ENCODE measurements at regions not wholly inside any gene's neighbourhood (a gene's known extent, or its start where the extent isn't known, plus 50 kb on each side); places are given as distances from the start of the nearest gene placed in this dataset.
"Not testable (repeated sequence)": the region's sequence is repeated elsewhere in the genome, so short reads cannot be mapped to it uniquely, and the experiment has no call there.

GRCh38 chr2:136327162-136327852 is 209.4 kb upstream of the CXCR4 start:
- DNase-seq (ENCODE audit: low spot score), result no peak

- DNase-seq (ENCODE audit: low spot score), result no peak
Measured at GRCh38 chr2:136325844-136326331, 207.9 kb upstream of the CXCR4 start.

- no peak for DNase-seq (ENCODE audit: low spot score)
Measured at GRCh38 chr2:136324966-136325365, 207.0 kb upstream of the CXCR4 start.

DNA sequence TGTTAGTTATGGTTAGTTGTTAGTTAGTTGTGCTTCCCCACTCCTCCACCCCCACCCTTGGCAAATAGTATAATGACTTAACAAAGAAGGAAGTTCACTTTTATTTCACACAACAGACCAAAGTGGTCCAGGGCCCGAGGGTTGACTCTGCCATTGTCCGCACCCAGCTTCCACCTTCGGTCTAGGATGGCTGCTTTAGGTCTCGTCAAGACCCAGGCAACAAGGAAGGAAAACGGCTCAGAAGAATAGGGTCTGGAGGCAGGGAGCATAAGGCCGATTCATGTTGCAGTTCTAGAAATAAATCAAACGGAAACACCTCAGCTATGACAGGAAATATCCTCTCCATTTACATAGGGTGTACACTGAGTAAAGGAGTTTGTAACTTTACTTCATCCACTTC is 206.0 kb upstream of the CXCR4 start:
- DNase-seq (ENCODE audit: low spot score), result no peak

DNA sequence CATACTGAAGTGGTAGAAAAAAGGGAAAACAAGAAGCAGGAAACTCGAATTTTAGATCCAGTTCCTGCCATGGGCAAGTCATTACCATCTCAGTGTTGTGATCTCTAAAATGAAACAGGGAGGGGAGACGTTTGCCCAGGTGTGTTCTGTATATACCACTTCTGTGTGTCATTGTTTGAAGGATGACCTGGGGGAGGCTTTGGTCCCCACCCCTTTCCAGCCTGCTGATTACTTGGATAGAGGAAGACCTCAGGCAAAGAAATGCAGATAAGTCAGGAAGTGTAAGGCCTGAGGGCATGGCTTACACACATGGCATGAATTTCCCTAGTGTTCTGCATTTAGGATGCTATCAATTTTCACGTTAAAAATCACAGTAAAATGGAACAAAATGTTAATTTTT is 205.2 kb upstream of the CXCR4 start:
- no peak for DNase-seq (ENCODE audit: low spot score)

GRCh38 chr2:136322428-136322827 is 204.5 kb upstream of the CXCR4 start:
- no peak for DNase-seq (ENCODE audit: low spot score)

GRCh38 chr2:136319651-136320050 is 201.7 kb upstream of the CXCR4 start:
- no peak for DNase-seq (ENCODE audit: low spot score)

DNA sequence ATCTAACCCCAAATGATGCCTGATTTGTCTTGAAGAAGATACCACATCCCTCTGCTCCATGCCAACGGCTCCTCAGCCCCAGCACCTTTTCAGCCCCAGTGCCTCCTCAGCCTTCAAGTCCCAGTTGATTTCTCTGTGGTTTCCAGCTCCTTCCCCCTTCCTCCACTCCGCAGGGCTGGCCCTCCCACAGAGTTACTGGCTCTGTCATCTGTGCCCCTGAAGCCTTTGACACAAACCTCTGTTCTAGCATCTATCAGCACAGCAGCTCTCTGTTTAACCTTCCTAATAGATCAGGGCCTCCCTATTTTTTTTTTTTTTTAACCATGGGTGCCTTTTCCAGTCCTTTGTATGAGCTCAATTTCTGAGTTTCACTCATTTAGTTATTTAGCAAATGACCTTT is 201.3 kb upstream of the CXCR4 start:
- DNase-seq (ENCODE audit: low spot score), result no peak

DNA sequence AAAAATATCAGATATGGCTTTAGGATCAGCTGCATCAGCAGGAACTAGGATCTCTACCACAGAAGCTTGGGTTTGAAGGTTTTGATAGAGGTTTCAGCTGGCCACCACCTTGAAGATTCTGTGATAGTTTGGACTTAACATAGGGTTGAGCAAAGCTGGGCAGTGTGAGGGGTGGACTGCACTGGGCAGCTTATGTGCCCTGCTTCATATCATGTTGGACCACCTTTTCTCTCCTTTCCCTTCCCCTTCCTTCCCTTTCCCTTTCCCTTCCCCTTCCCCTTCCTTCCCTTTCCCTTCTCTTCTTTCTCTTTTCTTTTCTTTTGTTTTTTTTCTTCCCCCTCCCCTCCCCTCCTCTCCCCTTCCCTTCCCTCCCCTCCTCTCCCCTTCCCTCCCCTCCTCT is 196.3 kb upstream of the CXCR4 start:
- DNase-seq (ENCODE audit: low spot score), result no peak

GRCh38 chr2:136312568-136312967 is 194.6 kb upstream of the CXCR4 start:
- DNase-seq (ENCODE audit: low spot score), result not testable (repeated sequence)

DNA sequence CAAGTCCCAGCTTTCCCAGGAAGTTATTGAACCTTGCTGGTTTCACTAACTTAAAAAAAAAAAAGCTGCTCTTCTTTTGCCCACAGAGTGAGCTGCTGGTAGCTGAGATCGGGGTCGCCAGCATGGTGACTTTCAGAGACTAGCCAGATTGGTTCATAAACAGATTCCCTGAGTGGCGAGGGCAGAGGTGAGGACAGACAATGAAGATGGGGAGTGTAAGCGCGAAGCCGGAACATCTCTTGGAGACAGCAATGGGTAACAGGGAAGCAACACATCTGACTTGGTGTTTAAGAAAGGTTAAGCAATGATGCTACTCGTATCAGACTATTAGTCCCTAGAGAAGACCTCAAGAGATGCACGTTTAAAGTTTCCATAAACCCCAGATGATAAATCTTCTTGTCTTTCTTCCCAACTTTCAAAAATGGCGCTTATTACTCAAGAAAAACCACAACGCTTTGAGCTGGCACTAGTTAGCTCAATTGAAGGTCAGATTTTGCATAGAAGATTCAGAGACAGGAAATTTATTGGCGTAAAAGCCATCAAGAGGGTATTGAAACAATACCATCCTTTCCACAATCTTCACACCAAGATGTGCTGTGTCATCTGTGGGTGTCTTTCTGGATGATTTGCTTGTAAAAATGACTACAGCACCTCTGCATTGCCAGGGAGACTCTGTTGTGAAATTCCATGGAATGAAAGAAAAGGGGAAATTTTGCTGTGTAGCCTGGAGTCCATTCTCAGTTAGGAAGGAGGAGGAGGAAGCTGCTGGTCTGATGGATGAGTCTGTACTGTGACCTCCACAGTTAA is 193.1 kb upstream of the CXCR4 start:
- DNase-seq (ENCODE audit: low spot score), result no peak

DNA sequence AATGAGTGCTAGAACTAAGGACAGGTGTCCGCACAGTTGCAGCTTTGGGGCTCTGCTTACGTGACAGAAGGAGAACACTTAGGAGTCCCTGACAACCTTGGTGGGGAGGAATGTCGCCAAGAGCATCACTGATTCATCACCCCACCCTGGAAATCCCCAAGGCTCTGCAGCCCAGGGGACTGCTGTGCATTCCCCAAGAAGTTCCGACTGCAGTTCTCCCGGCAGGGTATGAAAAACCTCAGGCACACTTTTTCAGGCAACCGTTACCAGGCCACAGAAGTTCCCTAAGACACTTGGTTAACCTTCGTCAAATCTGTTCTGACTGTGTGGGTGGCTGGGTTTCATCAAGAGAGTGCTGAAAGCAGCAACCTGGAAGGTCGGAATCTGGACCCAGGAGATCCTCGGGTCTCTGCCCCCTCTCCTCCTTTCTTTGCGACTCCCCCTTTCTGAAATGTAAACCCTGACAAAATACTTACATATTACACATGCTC is 192.1 kb upstream of the CXCR4 start:
- DNase-seq (ENCODE audit: low spot score), result no peak

GRCh38 chr2:136308611-136309010 is 190.7 kb upstream of the CXCR4 start:
- no peak for DNase-seq (ENCODE audit: low spot score)

DNA sequence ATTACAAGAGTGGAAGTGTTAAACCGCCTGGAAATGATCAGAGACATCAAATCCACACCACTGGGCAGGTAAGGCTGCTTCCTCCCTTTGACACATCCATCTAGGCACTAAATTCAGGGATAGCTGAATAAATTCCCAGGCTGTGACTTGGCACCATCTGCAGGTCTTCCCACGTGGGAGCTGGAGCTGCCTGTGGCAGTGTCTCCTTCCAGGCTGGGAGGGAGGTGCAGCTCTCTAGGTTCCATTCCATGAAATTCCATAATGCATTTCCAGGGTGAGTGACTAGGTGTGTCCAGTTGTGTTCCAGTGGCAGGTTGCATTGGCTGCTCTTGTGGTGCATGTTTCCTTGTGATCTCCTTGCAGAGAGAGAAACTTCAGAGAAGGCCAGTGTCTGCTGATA is 188.9 kb upstream of the CXCR4 start:
- no peak for DNase-seq (ENCODE audit: low spot score)

- DNase-seq (ENCODE audit: low spot score), result no peak
Measured at GRCh38 chr2:136305517-136306192, 187.7 kb upstream of the CXCR4 start.

DNA sequence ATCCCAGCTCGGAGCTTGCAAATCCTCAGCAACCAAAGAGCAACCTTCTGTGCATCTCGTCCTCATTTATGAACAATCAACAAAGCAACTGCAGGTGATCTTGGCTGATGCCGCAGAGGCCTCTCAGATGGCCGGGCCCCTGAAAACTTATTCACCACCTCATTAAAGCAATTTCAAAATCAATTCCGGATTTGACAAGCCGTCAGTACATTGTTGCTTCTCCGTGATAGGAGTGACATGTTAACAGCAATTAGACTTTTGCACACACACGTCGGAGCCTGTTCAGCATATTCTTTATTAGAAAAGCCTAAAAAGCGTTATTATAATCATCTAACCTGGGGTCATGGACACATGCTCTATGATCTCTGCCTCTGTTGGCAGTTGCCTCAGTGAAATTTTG is 183.1 kb upstream of the CXCR4 start:
- DNase-seq (ENCODE audit: low spot score), result no peak

GRCh38 chr2:136298631-136299030 is 180.7 kb upstream of the CXCR4 start:
- no peak for DNase-seq (ENCODE audit: low spot score)

DNA sequence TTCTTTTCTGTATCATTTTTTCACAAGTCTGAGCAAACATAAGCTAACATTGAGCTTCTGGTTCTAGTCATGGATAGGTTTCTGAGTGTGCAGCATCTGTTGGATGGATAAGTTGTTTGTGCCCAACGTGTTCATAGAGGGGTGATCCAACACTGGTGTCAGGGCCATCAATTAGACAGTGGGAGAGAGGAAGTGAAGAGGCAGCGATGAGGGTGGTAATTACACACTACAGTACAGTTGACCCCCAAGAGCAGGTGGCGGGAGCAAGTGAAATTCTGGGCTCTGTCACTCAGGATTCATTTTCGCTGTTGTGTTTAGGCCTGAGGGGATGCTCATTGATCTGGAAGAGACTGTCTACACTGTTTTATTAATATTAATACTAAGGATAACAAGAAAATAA is 180.0 kb upstream of the CXCR4 start:
- no peak for DNase-seq (ENCODE audit: low spot score)

DNA sequence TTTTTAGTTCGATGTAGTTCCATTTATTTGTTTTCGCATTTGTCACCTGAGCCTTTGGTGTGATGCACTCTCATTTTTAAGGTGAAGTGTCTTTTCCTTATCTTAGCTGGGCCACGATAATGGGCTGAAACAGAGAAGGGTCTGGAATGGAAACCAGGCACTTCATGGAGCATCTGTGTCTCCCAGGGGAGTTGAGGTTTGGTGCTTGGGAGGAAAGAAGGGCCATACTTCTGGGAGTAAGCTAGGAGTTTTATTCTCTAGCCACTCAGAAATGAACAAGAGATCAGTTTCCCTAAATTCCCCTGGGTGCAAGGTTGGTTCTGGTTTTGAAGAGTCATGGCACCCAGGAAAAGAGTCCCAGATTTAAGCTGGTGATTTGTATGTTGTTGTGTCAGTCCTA is 179.4 kb upstream of the CXCR4 start:
- no peak for DNase-seq (ENCODE audit: low spot score)

- DNase-seq (ENCODE audit: low spot score), result no peak
Measured at GRCh38 chr2:136295168-136295567, 177.2 kb upstream of the CXCR4 start.

DNA sequence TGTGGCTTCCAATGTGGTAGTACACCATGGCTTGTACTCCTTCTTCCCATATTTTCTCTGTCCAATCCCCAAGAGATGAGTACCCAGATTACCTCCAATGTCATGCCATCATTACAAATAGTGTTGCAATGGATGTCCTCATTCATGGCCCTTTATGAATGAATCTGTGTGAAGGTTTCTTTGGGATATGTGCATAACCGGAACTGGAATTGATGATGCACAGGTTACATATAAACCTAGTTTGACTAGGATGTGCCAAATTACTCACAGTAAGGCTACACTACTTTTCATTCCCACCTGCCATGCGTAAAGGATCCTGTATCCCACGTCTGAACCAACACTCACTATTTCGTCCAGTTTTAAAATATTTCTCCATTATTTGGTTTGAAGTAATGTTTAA is 173.9 kb upstream of the CXCR4 start:
- DNase-seq (ENCODE audit: low spot score), result no peak

GRCh38 chr2:136290326-136290725 is 172.4 kb upstream of the CXCR4 start:
- DNase-seq (ENCODE audit: low spot score), result no peak

Data from SK-N-DZ (cell line).